Brain microvascular endothelial cell (primary cell): ENCODE measurements at regions not wholly inside any gene's neighbourhood (a gene's known extent, or its start where the extent isn't known, plus 50 kb on each side); places are given as distances from the start of the nearest gene placed in this dataset.

Experiments used
- DNase-seq: peaks from one replicate; pipeline ENCODE4 v3.0.0-alpha.2; 2020
- H3K27ac ChIP-seq: fragments of 250-450 bp; sonication (Bioruptor Pico); 2 replicates; pipeline ENCODE4 v1.5.1; 2020; ENCODE audit warnings: mild to moderate bottlenecking, moderate library complexity
- H3K27me3 ChIP-seq: fragments of 250-450 bp; sonication (Bioruptor Pico); replicated peaks from 2 replicates; pipeline ENCODE4 v1.5.1; 2020; ENCODE audit warnings: mild to moderate bottlenecking
- H3K36me3 ChIP-seq: fragments of 250-450 bp; sonication (Bioruptor Pico); replicated peaks from 2 replicates; pipeline ENCODE4 v1.5.1; 2020; ENCODE audit warnings: mild to moderate bottlenecking
- H3K4me3 ChIP-seq: 2 replicates; pipeline ENCODE4 v1.5.1; 2011; ENCODE audit warnings: low read depth, mild to moderate bottlenecking, control low read depth, low read length, moderate library complexity
- CTCF ChIP-seq: IDR thresholded peaks from 2 replicates; pipeline ENCODE4 v1.5.1; 2011; ENCODE audit warnings: low read depth, mild to moderate bottlenecking, moderate library complexity, low read length, control low read depth, inconsistent platforms; ENCODE audit errors: missing control alignments
- in situ Hi-C: cut with HindIII; loops from 2 replicates; pipeline ENCODE4 v1.10.0; 2017; ENCODE audit warnings: low sequenced_read_pairs, low pct_ligation_motif_present

GRCh38 chr16:48999508-48999907 is 282.1 kb downstream of the CBLN1 start:
- no peak for TF ChIP-seq CTCF
- Histone ChIP-seq H3K4me3 (no peak overlapping the region), H3K27ac (no peak overlapping the region), H3K36me3 (no peaks in the 10 kb centered on the region), H3K27me3 (no peaks in the 10 kb centered on the region)
- DNase-seq, result no peak
- in situ Hi-C loops, result no loop called here

DNA sequence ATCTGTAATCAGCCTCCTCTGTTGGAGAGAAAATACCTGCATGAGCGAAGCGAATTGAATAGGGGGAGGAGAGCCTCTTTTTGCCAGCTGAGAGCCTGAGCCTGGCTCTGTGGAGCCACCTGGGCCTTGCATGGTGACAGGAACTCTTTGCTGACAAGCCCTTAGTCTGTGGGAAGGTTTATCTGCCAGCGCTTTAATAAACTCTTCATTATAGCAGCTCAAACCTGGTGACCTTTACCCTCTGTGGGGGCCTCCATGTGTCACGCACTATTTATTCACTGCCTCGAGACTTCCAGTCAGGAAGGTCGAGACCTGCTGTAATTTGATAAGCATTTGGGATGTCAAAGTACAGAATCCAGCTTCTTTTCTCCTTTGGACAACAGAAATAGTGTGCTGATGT is 282.6 kb downstream of the CBLN1 start:
- in situ Hi-C loops, result no loop called here
- Histone ChIP-seq H3K36me3 (no peaks in the 10 kb centered on the region), H3K27me3 (no peaks in the 10 kb centered on the region), H3K4me3 (no peak overlapping the region), H3K27ac (no peak overlapping the region)
- DNase-seq, result no peak
- TF ChIP-seq CTCF, result no peak

GRCh38 chr16:48997946-48998345 is 283.7 kb downstream of the CBLN1 start:
- in situ Hi-C loops, result no loop called here
- DNase-seq, result no peak
- Histone ChIP-seq H3K27me3 (no peaks in the 10 kb centered on the region), H3K36me3 (no peaks in the 10 kb centered on the region), H3K4me3 (no peak overlapping the region), H3K27ac (no peak overlapping the region)
- TF ChIP-seq CTCF, result no peak

GRCh38 chr16:48997081-48997615 is 284.5 kb downstream of the CBLN1 start:
- no peak for DNase-seq
- in situ Hi-C loops, result no loop called here
- Histone ChIP-seq H3K27me3 (no peaks in the 10 kb centered on the region), H3K36me3 (no peaks in the 10 kb centered on the region), H3K27ac (no peak overlapping the region), H3K4me3 (no peak overlapping the region)
- no peak for TF ChIP-seq CTCF

GRCh38 chr16:48978501-48978900 is 303.1 kb downstream of the CBLN1 start:
- no peak overlapping the region for H3K27ac ChIP-seq
- no peak overlapping the region for H3K4me3 ChIP-seq
- H3K36me3 ChIP-seq, result no peaks in the 10 kb centered on the region
- TF ChIP-seq CTCF, result no peak
- in situ Hi-C loops, result no loop called here
- no peaks in the 10 kb centered on the region for H3K27me3 ChIP-seq
- DNase-seq, result no peak

GRCh38 chr16:48972236-48972635 is 309.4 kb downstream of the CBLN1 start:
- TF ChIP-seq CTCF, result no peak
- H3K27ac ChIP-seq, result no peak overlapping the region
- in situ Hi-C loops, result no loop called here
- H3K4me3 ChIP-seq, result no peak overlapping the region
- DNase-seq, result no peak
- H3K27me3 ChIP-seq, result no peaks in the 10 kb centered on the region
- H3K36me3 ChIP-seq, result no peaks in the 10 kb centered on the region
